Activated CD8-positive, alpha-beta T cell treated with anti-CD3 and anti-CD28 coated beads, Interleukin-2, amount 10 ng/mL, durations not matched to agents 7 days and 5 days (primary cell): ENCODE measurements at regions not wholly inside any gene's neighbourhood (a gene's known extent, or its start where the extent isn't known, plus 50 kb on each side); places are given as distances from the start of the nearest gene placed in this dataset.

Source experiments
- ATAC-seq: fragments of 150-1000 bp; cut with Tn5 transposase; one replicate; pipeline ENCODE4 v1.10.0; 2021; ENCODE audit warnings: moderate library complexity
- CTCF ChIA-PET: fragments of 350-600 bp; sonication (Branson Sonifier 250); formaldehyde crosslinking; loops from one replicate; lab custom pipeline; 2021; ENCODE audit warnings: antibody characterized with exemption; lab: Charles Lee
- POLR2A ChIA-PET: fragments of 350-600 bp; sonication (Branson Sonifier 250); formaldehyde crosslinking; loops from one replicate; lab custom pipeline; 2021; ENCODE audit warnings: antibody characterized with exemption; lab: Charles Lee
- DNase-seq: peaks from one replicate; pipeline ENCODE4 v3.0.0-alpha.2; 2020
- H3K27ac Mint-ChIP-seq: one replicate; pipeline ENCODE4 v1.8.0; 2021; ENCODE audit warnings: mild to moderate bottlenecking, mixed read lengths
- H3K27me3 Mint-ChIP-seq: one replicate; pipeline ENCODE4 v1.8.0; 2021; ENCODE audit warnings: low read depth, mixed read lengths
- H3K36me3 Mint-ChIP-seq: one replicate; pipeline ENCODE4 v1.8.0; 2021; ENCODE audit warnings: low read depth, mixed read lengths
- H3K4me1 Mint-ChIP-seq: one replicate; pipeline ENCODE4 v1.8.0; 2021; ENCODE audit warnings: low read depth, mixed read lengths
- H3K4me3 Mint-ChIP-seq: one replicate; pipeline ENCODE4 v1.8.0; 2021; ENCODE audit warnings: mild to moderate bottlenecking, mixed read lengths
- H3K9me3 Mint-ChIP-seq: one replicate; pipeline ENCODE4 v1.8.0; 2022; ENCODE audit warnings: mixed read lengths; ENCODE audit not compliant: insufficient read depth

GRCh38 chr19:29308977-29309590 lies 96.1 kb upstream of the UQCRFS1 start:
- ATAC-seq = no peak
- Mint-ChIP-seq H3K27me3 (peaks cover 9% of the 10 kb centered on the region), H3K9me3 (no peaks in the 10 kb centered on the region), H3K27ac (no peak overlapping the region), H3K4me1 (no peaks in the 10 kb centered on the region), H3K4me3 (no peak overlapping the region), H3K36me3 (no peaks in the 10 kb centered on the region)
- POLR2A ChIA-PET = no interaction called here
- no peak for DNase-seq
- CTCF ChIA-PET = no interaction called here

GRCh38 chr19:29309637-29310036 lies 96.7 kb upstream of the UQCRFS1 start:
- H3K9me3 Mint-ChIP-seq = no peaks in the 10 kb centered on the region
- H3K27me3 Mint-ChIP-seq = peaks cover 8% of the 10 kb centered on the region
- no peak overlapping the region for H3K27ac Mint-ChIP-seq
- POLR2A ChIA-PET = no interaction called here
- no peak overlapping the region for H3K4me3 Mint-ChIP-seq
- DNase-seq (no peak), ATAC-seq (no peak)
- no peaks in the 10 kb centered on the region for H3K36me3 Mint-ChIP-seq
- H3K4me1 Mint-ChIP-seq = no peaks in the 10 kb centered on the region
- CTCF ChIA-PET = no interaction called here

- CTCF ChIA-PET = no interaction called here
- Mint-ChIP-seq H3K4me1 (no peaks in the 10 kb centered on the region), H3K27me3 (peaks cover 8% of the 10 kb centered on the region), H3K9me3 (no peaks in the 10 kb centered on the region), H3K27ac (no peak overlapping the region), H3K4me3 (no peak overlapping the region), H3K36me3 (no peaks in the 10 kb centered on the region)
- DNase-seq (no peak), ATAC-seq (no peak)
- POLR2A ChIA-PET = no interaction called here
Measured at GRCh38 chr19:29311191-29311790, 98.3 kb upstream of the UQCRFS1 start.

- Mint-ChIP-seq H3K9me3 (no peaks in the 10 kb centered on the region), H3K27ac (no peak overlapping the region), H3K27me3 (peaks cover 5% of the 10 kb centered on the region), H3K36me3 (no peaks in the 10 kb centered on the region), H3K4me1 (no peaks in the 10 kb centered on the region), H3K4me3 (no peak overlapping the region)
- DNase-seq = no peak
- CTCF ChIA-PET = no interaction called here
- POLR2A ChIA-PET = no interaction called here
- ATAC-seq = no peak
Measured at GRCh38 chr19:29315556-29316190, 102.7 kb upstream of the UQCRFS1 start.

- Mint-ChIP-seq H3K4me1 (no peaks in the 10 kb centered on the region), H3K27ac (no peak overlapping the region), H3K36me3 (no peaks in the 10 kb centered on the region), H3K4me3 (no peak overlapping the region), H3K27me3 (no peaks in the 10 kb centered on the region), H3K9me3 (no peaks in the 10 kb centered on the region)
- POLR2A ChIA-PET = no interaction called here
- DNase-seq = no peak
- CTCF ChIA-PET = no interaction called here
- ATAC-seq = no peak
Measured at GRCh38 chr19:29318581-29318980, 105.6 kb upstream of the UQCRFS1 start.

- ChIA-PET CTCF (no interaction called here), POLR2A (no interaction called here)
- Mint-ChIP-seq H3K27ac (no peak overlapping the region), H3K36me3 (no peaks in the 10 kb centered on the region), H3K4me1 (no peaks in the 10 kb centered on the region), H3K27me3 (no peaks in the 10 kb centered on the region), H3K9me3 (no peaks in the 10 kb centered on the region), H3K4me3 (no peak overlapping the region)
- DNase-seq = no peak
- no peak for ATAC-seq
Measured at GRCh38 chr19:29320086-29320485, 107.1 kb upstream of the UQCRFS1 start.

DNA sequence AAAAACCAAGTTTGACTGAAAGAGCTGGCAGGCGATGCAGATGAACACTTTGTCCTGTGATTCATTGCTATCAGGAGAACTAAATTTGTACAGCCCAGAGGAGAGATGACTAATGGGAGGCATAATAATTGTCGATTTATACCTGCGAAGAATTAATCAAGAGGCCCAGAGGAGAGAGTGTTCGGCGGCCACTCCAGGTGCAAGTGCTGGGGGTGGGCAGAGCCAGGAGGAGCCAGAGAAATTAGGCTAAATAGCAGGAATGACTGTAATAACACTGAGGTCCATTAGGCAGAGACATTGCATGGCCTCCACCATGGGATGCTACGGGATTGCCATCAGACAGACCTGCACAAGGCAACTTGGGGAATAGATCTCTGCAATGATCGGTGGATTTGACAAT lies 107.7 kb upstream of the UQCRFS1 start:
- Mint-ChIP-seq H3K4me1 (no peaks in the 10 kb centered on the region), H3K27ac (no peak overlapping the region), H3K36me3 (no peaks in the 10 kb centered on the region), H3K27me3 (no peaks in the 10 kb centered on the region), H3K9me3 (no peaks in the 10 kb centered on the region), H3K4me3 (no peak overlapping the region)
- CTCF ChIA-PET = no interaction called here
- no peak for ATAC-seq
- POLR2A ChIA-PET = no interaction called here
- no peak for DNase-seq

DNA sequence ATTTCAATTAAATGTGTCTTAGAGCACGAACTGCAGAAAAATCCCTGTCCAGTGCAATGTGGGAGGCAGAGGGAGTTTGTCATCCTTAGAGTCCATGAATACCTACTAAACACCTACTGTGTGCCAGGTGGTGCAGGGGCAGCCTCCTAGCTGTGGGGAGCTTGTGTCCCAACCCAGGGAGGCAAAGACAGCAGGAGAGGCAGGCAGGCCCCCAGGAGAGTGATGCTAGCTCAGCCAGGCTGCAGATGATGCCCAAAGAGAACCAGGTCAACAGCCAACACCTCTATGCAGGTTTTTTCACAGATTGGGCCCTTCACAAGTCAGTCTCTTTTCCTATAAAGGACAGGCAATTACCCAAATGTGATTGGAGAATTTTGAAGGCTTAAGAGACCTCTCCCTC lies 108.2 kb upstream of the UQCRFS1 start:
- Mint-ChIP-seq H3K27ac (no peak overlapping the region), H3K4me1 (no peaks in the 10 kb centered on the region), H3K27me3 (no peaks in the 10 kb centered on the region), H3K9me3 (no peaks in the 10 kb centered on the region), H3K36me3 (no peaks in the 10 kb centered on the region), H3K4me3 (no peak overlapping the region)
- ATAC-seq = no peak
- ChIA-PET CTCF (no interaction called here), POLR2A (no interaction called here)
- no peak for DNase-seq

- POLR2A ChIA-PET = no interaction called here
- CTCF ChIA-PET = no interaction called here
- DNase-seq (no peak), ATAC-seq (no peak)
- H3K4me3 Mint-ChIP-seq = no peak overlapping the region
- H3K27me3 Mint-ChIP-seq = no peaks in the 10 kb centered on the region
- no peak overlapping the region for H3K27ac Mint-ChIP-seq
- no peaks in the 10 kb centered on the region for H3K4me1 Mint-ChIP-seq
- H3K36me3 Mint-ChIP-seq = no peaks in the 10 kb centered on the region
- H3K9me3 Mint-ChIP-seq = no peaks in the 10 kb centered on the region
Measured at GRCh38 chr19:29323021-29323430, 110.1 kb upstream of the UQCRFS1 start.

GRCh38 chr19:29323440-29324290 lies 110.7 kb upstream of the UQCRFS1 start:
- H3K9me3 Mint-ChIP-seq = no peaks in the 10 kb centered on the region
- peak; percentile 3 for DNase-seq
- no peak for ATAC-seq
- H3K27me3 Mint-ChIP-seq = no peaks in the 10 kb centered on the region
- no peak overlapping the region for H3K27ac Mint-ChIP-seq
- H3K36me3 Mint-ChIP-seq = no peaks in the 10 kb centered on the region
- ChIA-PET CTCF (no interaction called here), POLR2A (no interaction called here)
- H3K4me1 Mint-ChIP-seq = no peaks in the 10 kb centered on the region
- no peak overlapping the region for H3K4me3 Mint-ChIP-seq

DNA sequence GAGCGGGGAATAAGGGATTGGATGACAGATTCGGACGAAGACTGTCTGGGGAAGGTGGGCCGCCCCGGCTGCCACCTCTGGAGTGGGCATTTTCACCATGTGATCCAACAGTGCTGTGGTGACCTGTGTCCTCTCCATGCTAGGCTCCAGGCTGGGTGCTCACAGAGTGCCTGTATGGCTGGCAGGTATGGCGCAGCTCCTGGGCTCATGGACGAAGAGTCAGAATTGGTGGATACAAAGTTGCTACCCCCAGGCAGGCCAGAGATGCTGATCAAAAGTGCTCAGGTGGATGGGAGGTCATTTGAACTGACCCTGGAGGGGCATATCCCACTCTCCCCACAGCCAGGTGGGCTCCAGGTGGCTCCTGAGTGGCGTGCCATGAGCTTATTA lies 111.3 kb upstream of the UQCRFS1 start:
- no peaks in the 10 kb centered on the region for H3K36me3 Mint-ChIP-seq
- H3K9me3 Mint-ChIP-seq = no peaks in the 10 kb centered on the region
- ChIA-PET CTCF (no interaction called here), POLR2A (no interaction called here)
- DNase-seq (peak; percentile 1), ATAC-seq (no peak)
- H3K27me3 Mint-ChIP-seq = no peaks in the 10 kb centered on the region
- no peak overlapping the region for H3K4me3 Mint-ChIP-seq
- H3K27ac Mint-ChIP-seq = no peak overlapping the region
- H3K4me1 Mint-ChIP-seq = no peaks in the 10 kb centered on the region

- DNase-seq = peak; percentile 1
- Mint-ChIP-seq H3K9me3 (no peaks in the 10 kb centered on the region), H3K27ac (no peak overlapping the region), H3K27me3 (no peaks in the 10 kb centered on the region), H3K4me3 (no peak overlapping the region), H3K36me3 (no peaks in the 10 kb centered on the region), H3K4me1 (no peaks in the 10 kb centered on the region)
- ChIA-PET POLR2A (no interaction called here), CTCF (no interaction called here)
- no peak for ATAC-seq
Measured at GRCh38 chr19:29324717-29325116, 111.8 kb upstream of the UQCRFS1 start.
